H9 (cell line): ENCODE measurements at regions not wholly inside any gene's neighbourhood (a gene's known extent, or its start where the extent isn't known, plus 50 kb on each side); places are given as distances from the start of the nearest gene placed in this dataset.

Experiments
- DNase-seq: peaks from one replicate; pipeline ENCODE4 v3.0.0-alpha.2; 2017
- H2AFZ ChIP-seq: one replicate; pipeline ENCODE4 v1.6.1; 2013; ENCODE audit warnings: mild to moderate bottlenecking, low read length, control low read depth, moderate library complexity
- H2AK5ac ChIP-seq: 2 replicates; pipeline ENCODE4 v1.6.1; 2013; ENCODE audit warnings: low read length, control low read depth, mixed read lengths; ENCODE audit not compliant: insufficient read length
- H2BK120ac ChIP-seq: one replicate; pipeline ENCODE4 v1.6.1; 2013; ENCODE audit warnings: low read depth, mild to moderate bottlenecking, low read length, control low read depth, inconsistent platforms; ENCODE audit not compliant: poor library complexity, severe bottlenecking
- H2BK12ac ChIP-seq: 2 replicates; pipeline ENCODE4 v1.6.1; 2013; ENCODE audit warnings: low read length, control low read depth, mixed read lengths, low read depth; ENCODE audit not compliant: insufficient read length
- H2BK15ac ChIP-seq: 2 replicates; pipeline ENCODE4 v1.6.1; 2013; ENCODE audit warnings: low read depth, low read length, control low read depth
- H2BK20ac ChIP-seq: one replicate; pipeline ENCODE4 v1.6.1; 2013; ENCODE audit warnings: low read depth, mild to moderate bottlenecking, low read length, control low read depth, inconsistent platforms; ENCODE audit not compliant: poor library complexity, severe bottlenecking
- H2BK5ac ChIP-seq: 2 replicates; pipeline ENCODE4 v1.6.1; 2013; ENCODE audit warnings: low read length, control low read depth, mixed read lengths; ENCODE audit not compliant: insufficient read length
- H3K14ac ChIP-seq: 2 replicates; pipeline ENCODE4 v1.6.1; 2013; ENCODE audit warnings: low read length, control low read depth; ENCODE audit not compliant: insufficient read depth
- H3K18ac ChIP-seq: 2 replicates; pipeline ENCODE4 v1.6.1; 2013; ENCODE audit warnings: low read depth, mild to moderate bottlenecking, mixed read lengths, low read length, control low read depth; ENCODE audit not compliant: insufficient read length
- H3K23ac ChIP-seq: 2 replicates; pipeline ENCODE4 v1.6.1; 2013; ENCODE audit warnings: low read length, control low read depth, mixed read lengths, low read depth; ENCODE audit not compliant: insufficient read length
- H3K23me2 ChIP-seq: 2 replicates; pipeline ENCODE4 v1.6.1; 2013; ENCODE audit warnings: low read depth, mild to moderate bottlenecking, mixed read lengths, low read length, control low read depth; ENCODE audit not compliant: insufficient read length, poor library complexity, severe bottlenecking
- H3K27ac ChIP-seq: 2 replicates; pipeline ENCODE4 v1.5.1; 2013; ENCODE audit warnings: low read length, control low read depth, mixed read lengths, low read depth; ENCODE audit not compliant: insufficient read length
- H3K27me3 ChIP-seq: 2 replicates; pipeline ENCODE4 v1.6.1; 2013; ENCODE audit warnings: low read length, control low read depth, inconsistent platforms; ENCODE audit not compliant: insufficient read depth
- H3K4ac ChIP-seq: 2 replicates; pipeline ENCODE4 v1.6.1; 2013; ENCODE audit warnings: low read depth, mild to moderate bottlenecking, control low read depth, inconsistent platforms, low read length, moderate library complexity
- H3K4me1 ChIP-seq: 2 replicates; pipeline ENCODE4 v1.6.1; 2013; ENCODE audit warnings: low read length, control low read depth, inconsistent platforms; ENCODE audit not compliant: insufficient read depth
- H3K4me2 ChIP-seq: 2 replicates; pipeline ENCODE4 v1.6.1; 2013; ENCODE audit warnings: low read length, control low read depth, mixed read lengths; ENCODE audit not compliant: insufficient read length, insufficient read depth
- H3K56ac ChIP-seq: 2 replicates; pipeline ENCODE4 v1.6.1; 2013; ENCODE audit warnings: low read depth, mild to moderate bottlenecking, mixed read lengths, low read length, control low read depth; ENCODE audit not compliant: insufficient read length
- H3K79me1 ChIP-seq: 2 replicates; pipeline ENCODE4 v1.6.1; 2013; ENCODE audit warnings: low read depth, mild to moderate bottlenecking, moderate library complexity, low read length, control low read depth, inconsistent platforms; ENCODE audit not compliant: insufficient read depth, poor library complexity, severe bottlenecking
- H3K79me2 ChIP-seq: 2 replicates; pipeline ENCODE4 v1.6.1; 2013; ENCODE audit warnings: low read length, control low read depth, inconsistent platforms; ENCODE audit not compliant: insufficient read depth
- H3K9ac ChIP-seq: 2 replicates; pipeline ENCODE4 v1.6.1; 2013; ENCODE audit warnings: low read length, control low read depth, mixed read lengths; ENCODE audit not compliant: insufficient read length; ENCODE audit errors: extremely low read depth
- H3K9me3 ChIP-seq: one replicate; pipeline ENCODE4 v1.6.1; 2013; ENCODE audit warnings: low read depth, low read length, inconsistent platforms; ENCODE audit not compliant: control insufficient read depth
- H3T11ph ChIP-seq: one replicate; pipeline ENCODE4 v1.6.1; 2013; ENCODE audit warnings: mild to moderate bottlenecking, low read length, control low read depth, inconsistent platforms
- H4K20me1 ChIP-seq: one replicate; pipeline ENCODE4 v1.6.1; 2013; ENCODE audit not compliant: control insufficient read depth, insufficient read length, insufficient read depth
- H4K5ac ChIP-seq: 2 replicates; pipeline ENCODE4 v1.6.1; 2013; ENCODE audit warnings: low read depth, mild to moderate bottlenecking, mixed read lengths, low read length, control low read depth; ENCODE audit not compliant: insufficient read length
- H4K8ac ChIP-seq: replicated peaks from 2 replicates; pipeline ENCODE4 v1.6.1; 2013; ENCODE audit warnings: low read length, control low read depth, mixed read lengths, low read depth; ENCODE audit not compliant: insufficient read length
- H4K91ac ChIP-seq: 2 replicates; pipeline ENCODE4 v1.6.1; 2013; ENCODE audit warnings: low read depth, mild to moderate bottlenecking, moderate library complexity, mixed read lengths, low read length, control low read depth; ENCODE audit not compliant: insufficient read length
- H3K27ac Mint-ChIP-seq, 3 experiments: 2 replicates in 2 of 3; 3 replicates in 1 of 3; pipeline ENCODE4 v1.8.0; 2020 to 2021; ENCODE audit warnings: mixed read lengths in 3 of 3, mild to moderate bottlenecking in 1 of 3, moderate library complexity in 1 of 3
- H3K27me3 Mint-ChIP-seq: 2 replicates; pipeline ENCODE4 v1.8.0; 2021; ENCODE audit warnings: low read depth, mild to moderate bottlenecking, moderate library complexity, mixed read lengths
- H3K36me3 Mint-ChIP-seq, 3 experiments: 2 replicates in 2 of 3; 3 replicates in 1 of 3; pipeline ENCODE4 v1.8.0; 2020 to 2021; ENCODE audit warnings: low read depth in 3 of 3, mixed read lengths in 3 of 3; ENCODE audit not compliant: insufficient read depth in 1 of 3
- H3K4me1 Mint-ChIP-seq, 2 experiments: 2 replicates each; pipeline ENCODE4 v1.8.0; 2020; ENCODE audit warnings: mixed read lengths in 2 of 2
- H3K4me3 Mint-ChIP-seq, 2 experiments: 2 replicates in 1 of 2; 3 replicates in 1 of 2; pipeline ENCODE4 v1.8.0; 2020 to 2021; ENCODE audit warnings: mild to moderate bottlenecking in 2 of 2, mixed read lengths in 2 of 2, moderate library complexity in 1 of 2
- H3K9me3 Mint-ChIP-seq, 2 experiments: 2 replicates in 1 of 2; 3 replicates in 1 of 2; pipeline ENCODE4 v1.8.0; 2020; ENCODE audit warnings: mild to moderate bottlenecking in 2 of 2, mixed read lengths in 2 of 2, moderate library complexity in 1 of 2
- CTCF ChIP-seq: fragments of 200-600 bp; sonication (generic); conservative IDR thresholded peaks from 3 replicates; pipeline ENCODE4 v1.8.0; 2021; ENCODE audit warnings: antibody characterized with exemption, mild to moderate bottlenecking
- WGBS: extraction: QIAGEN DNeasy Blood & Tissue Kit; methylation state at CpG from one replicate; pipeline ENCODE4 v1.1.7; 2013; ENCODE audit warnings: missing lambda C conversion rate, low lambda C conversion rate, mixed read lengths; ENCODE audit not compliant: insufficient read length; ENCODE audit errors: extremely low coverage; 5-methylcytosine and 5-hydroxymethylcytosine counted together

GRCh38 chr18:5669585-5669984, 125.8 kb upstream of the EPB41L3 start:
- no peaks in the 10 kb centered on the region; a peak in 1 of 7 replicates for H3K36me3 Mint-ChIP-seq
- Histone ChIP-seq H2BK15ac (no peak overlapping the region), H3K79me2 (no peaks in the 10 kb centered on the region), H2AK5ac (no peak overlapping the region), H3K4ac (no peak overlapping the region), H2BK120ac (no peak overlapping the region), H4K20me1 (no peaks in the 10 kb centered on the region), H4K91ac (no peak overlapping the region), H3K9me3 (no peaks in the 10 kb centered on the region), H3T11ph (no peak overlapping the region), H4K8ac (no peak overlapping the region), H3K79me1 (no peaks in the 10 kb centered on the region), H3K14ac (no peak overlapping the region), H3K56ac (no peak overlapping the region), H3K9ac (no peak overlapping the region), H3K27ac (no peak overlapping the region), H3K23ac (no peak overlapping the region), H2BK12ac (no peak overlapping the region), H3K4me2 (no peak overlapping the region), H3K23me2 (no peaks in the 10 kb centered on the region), H4K5ac (no peak overlapping the region), H2AFZ (no peak overlapping the region), H3K18ac (no peak overlapping the region), H2BK20ac (no peak overlapping the region), H3K27me3 (no peaks in the 10 kb centered on the region), H2BK5ac (no peak overlapping the region), H3K4me1 (no peaks in the 10 kb centered on the region)
- no peak for DNase-seq
- no peaks in the 10 kb centered on the region for H3K9me3 Mint-ChIP-seq
- H3K27me3 Mint-ChIP-seq = no peaks in the 10 kb centered on the region; the same call in 1 of the 2 replicates
- WGBS = no CpG with 5 or more reads among the region's 2 CpGs
- H3K27ac Mint-ChIP-seq = no peak overlapping the region
- no peak for TF ChIP-seq CTCF
- no peak overlapping the region for H3K4me3 Mint-ChIP-seq
- H3K4me1 Mint-ChIP-seq = peaks cover 5% of the 10 kb centered on the region in 2 experiments
